ENCODE measurements at regions not wholly inside any gene's neighbourhood (a gene's known extent, or its start where the extent isn't known, plus 50 kb on each side); places are given as distances from the start of the nearest gene placed in this dataset.
"Not testable (repeated sequence)": the region's sequence is repeated elsewhere in the genome, so short reads cannot be mapped to it uniquely, and the experiment has no call there.

GRCh38 chr5:126098330-126099017 lies 324.7 kb upstream of the GRAMD2B start:
- DNase-seq, result no peak

GRCh38 chr5:126099077-126099476 lies 324.1 kb upstream of the GRAMD2B start:
- no peak for DNase-seq

- no peak for DNase-seq
These were observed 322.4 kb upstream of the GRAMD2B start for GRCh38 chr5:126100767-126101166.

- DNase-seq, result no peak
These were observed 321.3 kb upstream of the GRAMD2B start for GRCh38 chr5:126101901-126102300.

- DNase-seq, result no peak
These were observed 320.2 kb upstream of the GRAMD2B start for GRCh38 chr5:126103050-126103449.

- no peak for DNase-seq
These were observed 319.3 kb upstream of the GRAMD2B start for GRCh38 chr5:126103868-126104267.

GRCh38 chr5:126104341-126104740 lies 318.9 kb upstream of the GRAMD2B start:
- no peak for DNase-seq

- DNase-seq, result no peak
These were observed 318.3 kb upstream of the GRAMD2B start for GRCh38 chr5:126104951-126105350.

GRCh38 chr5:126106029-126106428 lies 317.2 kb upstream of the GRAMD2B start:
- no peak for DNase-seq

GRCh38 chr5:126107381-126107780 lies 315.8 kb upstream of the GRAMD2B start:
- DNase-seq, result no peak

- DNase-seq, result no peak
These were observed 314.7 kb upstream of the GRAMD2B start for GRCh38 chr5:126108470-126108869.

GRCh38 chr5:126115059-126115629 lies 308.1 kb upstream of the GRAMD2B start:
- DNase-seq, result no peak

GRCh38 chr5:126117044-126117443 lies 306.2 kb upstream of the GRAMD2B start:
- DNase-seq, result no peak

GRCh38 chr5:126119887-126120442 lies 303.2 kb upstream of the GRAMD2B start:
- DNase-seq, result no peak

- no peak for DNase-seq
These were observed 302.3 kb upstream of the GRAMD2B start for GRCh38 chr5:126120939-126121338.

- no peak for DNase-seq
These were observed 300.3 kb upstream of the GRAMD2B start for GRCh38 chr5:126122942-126123341.

- no peak for DNase-seq
These were observed 298.4 kb upstream of the GRAMD2B start for GRCh38 chr5:126124706-126125345.

GRCh38 chr5:126125407-126125806 lies 297.8 kb upstream of the GRAMD2B start:
- DNase-seq, result no peak

GRCh38 chr5:126126574-126126973 lies 296.6 kb upstream of the GRAMD2B start:
- DNase-seq, result no peak

GRCh38 chr5:126127371-126127770 lies 295.8 kb upstream of the GRAMD2B start:
- not testable (repeated sequence) for DNase-seq

- DNase-seq, result no peak
These were observed 293.8 kb upstream of the GRAMD2B start for GRCh38 chr5:126129431-126129830.

- DNase-seq, result no peak
These were observed 289.8 kb upstream of the GRAMD2B start for GRCh38 chr5:126133424-126133823.

GRCh38 chr5:126137891-126138280 lies 285.3 kb upstream of the GRAMD2B start:
- DNase-seq, result no peak

GRCh38 chr5:126138281-126138931 lies 284.8 kb upstream of the GRAMD2B start:
- DNase-seq, result no peak
